ENCODE measurements at regions not wholly inside any gene's neighbourhood (a gene's known extent, or its start where the extent isn't known, plus 50 kb on each side); places are given as distances from the start of the nearest gene placed in this dataset.

- Mint-ChIP-seq H3K27ac (ENCODE audit: unreplicated experiment) (no peak overlapping the region), H3K4me3 (ENCODE audit: low read depth, unreplicated experiment) (no peak overlapping the region), H3K36me3 (ENCODE audit: insufficient read depth, unreplicated experiment) (peaks cover 8% of the 10 kb centered on the region), H3K9me3 (ENCODE audit: low read depth, unreplicated experiment) (no peaks in the 10 kb centered on the region), H3K4me1 (ENCODE audit: low read depth, unreplicated experiment) (peaks cover 26% of the 10 kb centered on the region), H3K27me3 (ENCODE audit: unreplicated experiment) (no peaks in the 10 kb centered on the region)
- no TSS peak for BruUV-seq (replicated peaks)
- DNase-seq = no peak
- no peak for TF ChIP-seq CTCF (IDR thresholded peaks at IDR 0.05; ENCODE audit: unreplicated experiment)
- CTCF ChIA-PET = no interaction called here
- intact Hi-C loops (cut with micrococcal nuclease; ENCODE audit: unreplicated experiment) = no loop called here
These were observed 81.4 kb upstream of the MEDAG start for GRCh38 chr13:30824651-30825050.

GRCh38 chr13:30826911-30827577 is 79.0 kb upstream of the MEDAG start:
- intact Hi-C loops (cut with micrococcal nuclease; ENCODE audit: unreplicated experiment) = no loop called here
- Mint-ChIP-seq H3K4me1 (ENCODE audit: low read depth, unreplicated experiment) (peaks cover 42% of the 10 kb centered on the region), H3K4me3 (ENCODE audit: low read depth, unreplicated experiment) (no peak overlapping the region), H3K27ac (ENCODE audit: unreplicated experiment) (no peak overlapping the region), H3K9me3 (ENCODE audit: low read depth, unreplicated experiment) (no peaks in the 10 kb centered on the region), H3K36me3 (ENCODE audit: insufficient read depth, unreplicated experiment) (peaks cover 19% of the 10 kb centered on the region), H3K27me3 (ENCODE audit: unreplicated experiment) (no peaks in the 10 kb centered on the region)
- no peak for DNase-seq
- TF ChIP-seq CTCF (IDR thresholded peaks at IDR 0.05; ENCODE audit: unreplicated experiment) = no peak
- CTCF ChIA-PET = no interaction called here
- no TSS peak for BruUV-seq (replicated peaks)

GRCh38 chr13:30827578-30827925 is 78.5 kb upstream of the MEDAG start:
- no TSS peak for BruUV-seq (replicated peaks)
- H3K9me3 Mint-ChIP-seq (ENCODE audit: low read depth, unreplicated experiment) = no peaks in the 10 kb centered on the region
- TF ChIP-seq CTCF (IDR thresholded peaks at IDR 0.05; ENCODE audit: unreplicated experiment) = no peak
- no peak for DNase-seq
- H3K4me1 Mint-ChIP-seq (ENCODE audit: low read depth, unreplicated experiment) = peaks cover 46% of the 10 kb centered on the region
- H3K27me3 Mint-ChIP-seq (ENCODE audit: unreplicated experiment) = no peaks in the 10 kb centered on the region
- H3K4me3 Mint-ChIP-seq (ENCODE audit: low read depth, unreplicated experiment) = no peak overlapping the region
- intact Hi-C loops (cut with micrococcal nuclease; ENCODE audit: unreplicated experiment) = no loop called here
- H3K27ac Mint-ChIP-seq (ENCODE audit: unreplicated experiment) = no peak overlapping the region
- H3K36me3 Mint-ChIP-seq (ENCODE audit: insufficient read depth, unreplicated experiment) = peaks cover 21% of the 10 kb centered on the region
- CTCF ChIA-PET = no interaction called here

GRCh38 chr13:30829145-30829832 is 76.8 kb upstream of the MEDAG start:
- CTCF ChIA-PET = no interaction called here

More at GRCh38 chr13:30829145-30829832, 76.8 kb upstream of the MEDAG start:
- no peaks in the 10 kb centered on the region for H3K9me3 Mint-ChIP-seq (ENCODE audit: low read depth, unreplicated experiment)
- peaks cover 30% of the 10 kb centered on the region for H3K36me3 Mint-ChIP-seq (ENCODE audit: insufficient read depth, unreplicated experiment)
- no TSS peak for BruUV-seq (replicated peaks)
- no peak for TF ChIP-seq CTCF (IDR thresholded peaks at IDR 0.05; ENCODE audit: unreplicated experiment)
- DNase-seq = peak; percentile 50
- peak overlapping the region; percentile 74 for H3K27ac Mint-ChIP-seq (ENCODE audit: unreplicated experiment)
- intact Hi-C loops (cut with micrococcal nuclease; ENCODE audit: unreplicated experiment) = no loop called here
- H3K4me3 Mint-ChIP-seq (ENCODE audit: low read depth, unreplicated experiment) = peak overlapping the region; percentile 25
- no peaks in the 10 kb centered on the region for H3K27me3 Mint-ChIP-seq (ENCODE audit: unreplicated experiment)
- peaks cover 58% of the 10 kb centered on the region for H3K4me1 Mint-ChIP-seq (ENCODE audit: low read depth, unreplicated experiment)

Measured in Calu3 (cell line).